PFSK-1 (cell line): ENCODE measurements at regions not wholly inside any gene's neighbourhood (a gene's known extent, or its start where the extent isn't known, plus 50 kb on each side); places are given as distances from the start of the nearest gene placed in this dataset.

Source experiments
- FOXP2 ChIP-seq: optimal IDR thresholded peaks from 2 replicates; pipeline ENCODE3; 2011; ENCODE audit warnings: borderline replicate concordance, control low read depth, inconsistent platforms; ENCODE audit not compliant: insufficient read depth; ENCODE audit errors: extremely low read length, extremely low read depth
- POLR2AphosphoS5 ChIP-seq: IDR thresholded peaks from 2 replicates; pipeline ENCODE4 v1.6.1; 2012; ENCODE audit warnings: low read depth, mild to moderate bottlenecking, control low read depth, low read length, moderate library complexity
- REST ChIP-seq, 2 experiments: IDR thresholded peaks; 2 replicates each; pipeline versions ENCODE4 v1.6.1 to v1.8.0; 2011 to 2012; ENCODE audit warnings: low read depth in 2 of 2, low read length in 2 of 2, control low read depth in 1 of 2, inconsistent platforms in 1 of 2, mild to moderate bottlenecking in 1 of 2, moderate library complexity in 1 of 2; ENCODE audit not compliant: insufficient read depth in 1 of 2
- SIN3A ChIP-seq: IDR thresholded peaks from 2 replicates; pipeline ENCODE4 v1.6.1; 2012; ENCODE audit warnings: mild to moderate bottlenecking, low read length, moderate library complexity, borderline replicate concordance; ENCODE audit not compliant: insufficient read depth
- TAF1 ChIP-seq: IDR thresholded peaks from 2 replicates; pipeline ENCODE4 v1.6.1; 2012; ENCODE audit warnings: low read length, control low read depth, borderline replicate concordance; ENCODE audit not compliant: insufficient read depth

DNA sequence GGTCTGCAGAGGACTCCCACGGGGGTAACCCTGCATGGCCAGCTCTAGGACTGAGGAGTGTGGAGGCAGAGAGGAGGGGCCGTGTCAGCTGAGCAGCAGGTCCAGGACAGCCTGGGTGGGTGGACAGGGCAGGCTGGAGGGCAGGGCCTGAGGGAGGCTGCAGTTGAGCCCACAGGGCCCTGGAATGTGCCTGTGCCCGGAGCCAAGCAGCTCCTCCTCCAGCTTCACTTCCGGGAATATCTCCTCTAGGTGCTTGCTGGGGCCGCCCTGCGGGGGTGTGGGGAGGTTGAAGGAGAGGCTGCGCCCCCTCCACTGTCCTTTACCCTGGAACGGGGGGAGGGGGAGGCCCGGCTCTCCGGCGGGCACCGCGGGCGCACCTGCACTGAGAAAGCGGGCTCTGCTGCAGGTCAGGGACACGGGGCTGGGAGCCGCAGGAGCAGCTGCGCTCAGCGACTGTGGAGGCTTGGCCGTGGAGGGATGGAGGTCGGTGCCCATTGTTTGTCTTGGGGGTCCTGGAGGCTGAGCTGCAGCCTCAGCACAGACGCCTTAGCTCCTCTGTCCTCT, 1293.2 kb downstream of the BRD1 start:
- TF ChIP-seq POLR2AphosphoS5 (no peak), REST (IDR thresholded peaks at IDR 0.05; ENCODE audit: insufficient read depth in 1 of 2, low read depth in 2 of 2, low read length in 2 of 2) (no peak), SIN3A (no peak), TAF1 (no peak), FOXP2 (no peak)
